ENCODE measurements at regions not wholly inside any gene's neighbourhood (a gene's known extent, or its start where the extent isn't known, plus 50 kb on each side); places are given as distances from the start of the nearest gene placed in this dataset.

DNA sequence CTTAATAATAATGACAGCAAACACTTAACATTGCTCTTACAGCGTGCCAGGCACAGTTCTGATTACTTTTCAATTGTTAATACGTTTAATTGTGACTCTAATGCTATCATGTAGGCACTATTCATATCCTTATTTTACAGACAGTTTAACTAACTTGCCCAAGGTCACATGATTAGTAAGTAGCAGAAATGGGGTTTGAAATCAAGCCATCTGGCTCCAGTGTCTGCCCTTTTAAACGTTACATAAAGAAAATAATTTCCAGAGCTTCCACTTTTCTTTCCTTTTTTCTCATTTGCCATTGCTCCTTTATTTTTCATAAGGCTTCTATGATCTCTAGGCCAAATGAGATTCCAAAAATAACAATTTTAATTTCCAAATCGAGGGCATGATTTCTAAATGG, 50.6 kb upstream of the IKZF2 start:
- no peak for DNase-seq

GRCh38 chr2:213205944-213206343, 54.5 kb upstream of the IKZF2 start:
- no peak for DNase-seq

DNA sequence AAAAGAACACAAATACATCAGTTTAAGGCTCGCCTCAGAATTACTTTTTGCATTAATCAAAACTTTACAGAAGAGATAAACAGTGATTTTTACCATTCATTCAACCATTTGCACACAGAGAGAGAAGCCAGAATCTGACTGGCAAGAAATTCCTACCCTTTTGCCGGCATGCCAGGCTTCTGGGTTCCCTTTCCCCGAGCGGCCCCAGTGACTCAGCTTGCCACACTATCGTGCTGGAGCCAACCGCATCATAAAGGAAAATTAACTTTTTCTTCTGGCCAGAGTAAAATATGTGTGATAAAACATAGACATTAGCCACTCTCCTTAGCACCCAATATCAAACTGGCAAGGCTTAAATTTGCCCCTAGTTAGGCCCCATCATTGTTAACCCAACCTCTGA, 61.8 kb upstream of the IKZF2 start:
- no peak for DNase-seq

GRCh38 chr2:213214209-213214608, 62.8 kb upstream of the IKZF2 start:
- no peak for DNase-seq

DNA sequence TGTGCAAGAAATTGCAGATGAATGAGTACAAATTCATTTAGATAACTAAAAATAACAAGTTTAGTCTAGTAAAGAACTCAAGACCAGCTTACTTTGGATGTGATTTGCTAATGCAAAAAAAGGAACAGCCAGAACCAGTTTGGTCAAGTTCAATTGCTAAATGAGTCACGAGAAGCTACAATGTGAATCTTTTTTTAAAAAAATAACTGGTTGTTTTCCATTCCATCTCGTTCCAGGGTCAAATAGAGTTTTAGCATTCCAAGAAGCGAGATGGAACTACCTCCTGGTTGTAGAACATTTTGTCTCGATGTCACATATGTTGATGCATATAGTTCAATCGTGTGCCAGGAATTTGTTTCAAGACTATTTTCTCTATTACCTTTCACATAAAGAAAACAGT, 65.0 kb upstream of the IKZF2 start:
- DNase-seq, result no peak

DNA sequence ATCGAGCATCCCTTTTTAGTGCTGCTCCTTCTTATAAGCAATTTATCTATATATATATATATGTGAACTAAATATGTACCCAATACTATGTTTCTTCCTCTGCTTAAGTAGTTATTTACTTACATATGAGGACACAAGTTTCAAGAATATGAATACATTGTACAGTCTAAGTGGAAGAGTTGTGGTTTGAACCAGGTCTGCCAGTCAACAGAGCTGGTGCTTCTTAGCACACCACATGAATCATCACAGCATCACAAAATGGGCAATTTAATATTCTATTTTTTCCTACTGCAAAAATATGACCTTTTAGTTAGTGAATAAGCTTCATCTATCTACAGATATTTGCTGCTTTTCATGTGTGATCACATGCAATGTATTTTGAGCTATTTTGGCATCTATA, 64.4 kb upstream of the SPAG16 start:
- DNase-seq, result no peak

DNA sequence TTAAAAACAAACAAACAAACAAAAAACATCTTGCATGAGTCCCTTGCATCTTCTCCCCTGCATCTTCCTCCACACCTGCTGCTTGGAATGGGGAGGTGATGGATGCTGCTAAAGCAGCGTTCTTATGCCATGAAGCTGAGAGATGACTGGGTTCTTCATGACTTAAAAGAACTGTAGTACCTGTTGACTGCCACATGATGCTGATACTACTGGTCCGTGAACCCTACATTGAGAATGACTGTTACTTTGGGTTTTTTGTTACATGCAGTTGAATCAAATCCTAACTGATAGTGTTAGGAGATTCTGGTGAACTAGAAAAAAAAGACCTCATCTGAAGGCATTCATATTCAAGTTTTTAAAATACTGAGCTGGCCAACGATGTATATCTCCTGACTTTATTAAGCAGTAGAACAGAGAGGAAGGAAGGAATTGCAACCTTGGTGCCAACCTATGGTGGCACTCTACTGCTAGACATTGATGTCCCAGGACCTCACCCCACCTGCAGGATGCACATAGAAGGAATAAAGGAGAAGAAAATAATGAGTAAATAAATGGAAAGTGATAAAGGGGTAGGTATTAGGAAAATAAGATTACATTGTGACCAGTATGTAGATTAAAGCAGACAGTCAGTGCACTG, 63.2 kb upstream of the SPAG16 start:
- DNase-seq, result no peak

GRCh38 chr2:213221957-213222356, 62.3 kb upstream of the SPAG16 start:
- DNase-seq, result no peak

- no peak for DNase-seq
Measured at GRCh38 chr2:213224366-213224765, 59.9 kb upstream of the SPAG16 start.

DNA sequence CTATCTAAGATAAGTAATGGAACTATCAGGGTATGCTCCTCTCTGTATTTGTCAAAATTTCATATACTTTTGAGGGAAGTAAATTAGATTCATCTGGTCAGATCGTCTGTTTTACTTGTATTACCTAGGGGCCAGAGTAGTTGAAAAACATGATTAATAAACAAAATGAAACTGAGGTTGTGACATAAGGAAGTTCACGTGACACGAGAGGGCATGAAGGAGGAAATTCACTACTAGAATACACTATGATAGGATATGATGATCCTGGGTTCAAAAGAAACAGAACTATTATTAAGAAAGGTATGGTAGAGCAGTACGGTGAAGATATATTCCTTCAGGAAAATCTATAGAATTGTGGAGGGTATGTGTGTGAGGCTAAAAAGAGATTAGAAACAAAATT, 58.4 kb upstream of the SPAG16 start:
- DNase-seq, result no peak

GRCh38 chr2:213227458-213227857, 56.8 kb upstream of the SPAG16 start:
- DNase-seq, result no peak

DNA sequence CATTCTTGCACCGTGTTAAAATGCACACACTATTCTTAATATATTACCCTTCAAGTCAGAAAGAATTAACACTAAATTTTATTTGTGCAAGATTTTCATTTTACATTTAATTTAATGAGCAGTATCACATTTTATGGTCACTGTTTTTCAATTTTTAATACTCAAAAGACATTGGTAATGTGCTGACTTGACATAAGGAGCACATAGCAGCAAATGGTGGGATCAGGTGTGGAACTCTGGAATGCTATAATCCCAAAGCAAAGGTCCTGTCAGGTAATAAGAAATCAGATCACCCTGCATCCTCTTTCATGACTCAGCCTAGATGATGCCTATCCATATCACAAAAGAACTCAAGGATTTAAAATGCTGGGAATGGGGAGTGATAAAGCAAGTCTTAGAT, 55.6 kb upstream of the SPAG16 start:
- no peak for DNase-seq

DNA sequence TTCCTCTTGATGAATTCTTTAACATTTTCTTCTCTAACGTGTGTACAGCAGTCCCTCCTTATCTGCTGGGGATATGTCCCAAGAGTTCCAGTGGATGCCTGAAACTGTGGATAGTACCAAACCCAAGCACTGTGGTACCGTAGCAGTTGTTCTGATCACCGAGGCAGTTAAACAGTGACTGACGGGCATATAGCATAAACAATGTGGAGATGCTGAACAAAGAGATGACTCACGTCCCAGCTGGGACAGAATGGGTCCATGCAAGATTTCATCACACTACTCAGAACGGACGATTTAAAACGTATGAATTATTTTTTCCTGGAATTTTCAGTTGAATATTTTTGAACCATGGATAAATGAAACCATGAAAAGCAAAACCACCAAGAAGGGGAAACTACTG, 54.5 kb upstream of the SPAG16 start:
- DNase-seq, result peak; percentile 69

DNA sequence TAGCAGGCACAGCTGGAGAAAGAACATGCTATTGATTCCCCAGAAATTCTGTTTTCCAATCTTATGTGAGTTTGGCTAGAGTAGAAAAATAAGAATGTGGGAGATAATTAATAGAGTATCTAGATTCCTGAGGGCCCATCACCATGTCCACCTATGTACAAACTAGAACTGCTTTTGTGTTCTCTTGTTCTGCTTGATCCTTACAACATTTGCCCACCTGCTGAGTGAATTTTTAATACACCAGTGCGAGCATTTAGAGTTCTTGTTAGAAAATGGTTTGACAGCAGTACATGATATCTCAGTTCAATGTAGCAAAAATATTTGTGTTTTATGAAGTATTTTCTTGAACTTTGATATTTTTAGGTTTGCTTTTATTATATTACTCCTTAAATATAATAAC, 52.3 kb upstream of the SPAG16 start:
- no peak for DNase-seq

DNA sequence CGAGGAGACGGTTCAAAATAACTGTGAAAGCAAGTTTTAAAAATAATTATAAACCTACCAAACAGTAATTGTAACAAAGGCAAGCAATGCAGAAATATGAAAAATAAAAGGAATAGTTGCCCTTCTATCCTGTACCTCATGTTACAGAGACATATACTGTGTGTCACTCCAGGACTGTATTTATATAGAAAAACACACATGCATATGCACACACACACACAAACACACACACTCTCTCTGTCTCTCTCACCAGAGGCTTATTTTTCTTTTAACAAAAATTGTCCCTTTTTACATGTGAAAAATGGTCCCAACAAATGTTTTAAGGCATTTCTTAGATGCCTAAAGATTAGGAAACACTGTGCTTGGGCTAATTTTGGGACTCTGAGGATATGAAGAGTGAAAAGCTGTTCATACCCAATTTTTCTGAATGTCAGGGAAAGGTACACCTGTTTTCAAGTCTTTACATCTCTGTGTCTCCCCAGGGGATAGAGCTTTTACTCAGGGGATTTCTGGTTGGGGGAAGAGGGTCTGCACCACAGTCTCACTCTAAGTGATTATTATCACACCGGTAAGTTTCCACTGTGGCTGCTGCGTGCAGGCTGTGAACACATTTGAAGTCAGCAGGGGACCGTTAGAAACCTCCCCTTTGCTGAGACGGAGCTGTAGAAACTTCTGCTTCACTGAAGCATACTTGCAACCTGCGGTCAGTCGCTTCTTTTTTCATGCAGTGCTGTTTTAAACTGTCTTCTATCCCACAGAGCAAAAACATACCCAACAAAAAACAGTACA, 51.4 kb upstream of the SPAG16 start:
- peak; percentile 49 for DNase-seq

- DNase-seq, result no peak
Measured at GRCh38 chr2:213233438-213234330, 50.6 kb upstream of the SPAG16 start.

Measured in MV-4-11 (cell line).